ENCODE measurements at regions not wholly inside any gene's neighbourhood (a gene's known extent, or its start where the extent isn't known, plus 50 kb on each side); places are given as distances from the start of the nearest gene placed in this dataset.
"Not testable (repeated sequence)": the region's sequence is repeated elsewhere in the genome, so short reads cannot be mapped to it uniquely, and the experiment has no call there.

GRCh38 chr14:86243158-86243557, 713.2 kb downstream of the FLRT2 start:
- no peak for DNase-seq (ENCODE audit: low read depth)

- no peak for DNase-seq (ENCODE audit: low read depth)
Observed at GRCh38 chr14:86237733-86238132, 707.8 kb downstream of the FLRT2 start.

GRCh38 chr14:86221755-86222154, 691.8 kb downstream of the FLRT2 start:
- no peak for DNase-seq (ENCODE audit: low read depth)

- DNase-seq (ENCODE audit: low read depth) = no peak
Observed at GRCh38 chr14:86221000-86221399, 691.1 kb downstream of the FLRT2 start.

- no peak for DNase-seq (ENCODE audit: low read depth)
Observed at GRCh38 chr14:86217523-86217922, 687.6 kb downstream of the FLRT2 start.

GRCh38 chr14:86203843-86204242, 673.9 kb downstream of the FLRT2 start:
- DNase-seq (ENCODE audit: low read depth) = no peak

- DNase-seq (ENCODE audit: low read depth) = no peak
Observed at GRCh38 chr14:86196471-86196870, 666.5 kb downstream of the FLRT2 start.

- no peak for DNase-seq (ENCODE audit: low read depth)
Observed at GRCh38 chr14:86193756-86194155, 663.8 kb downstream of the FLRT2 start.

GRCh38 chr14:86179980-86180379, 650.0 kb downstream of the FLRT2 start:
- DNase-seq (ENCODE audit: low read depth) = no peak

GRCh38 chr14:86168371-86168770, 638.4 kb downstream of the FLRT2 start:
- no peak for DNase-seq (ENCODE audit: low read depth)

- no peak for DNase-seq (ENCODE audit: low read depth)
Observed at GRCh38 chr14:86166541-86166940, 636.6 kb downstream of the FLRT2 start.

GRCh38 chr14:86153480-86153879, 623.5 kb downstream of the FLRT2 start:
- no peak for DNase-seq (ENCODE audit: low read depth)

- DNase-seq (ENCODE audit: low read depth) = no peak
Observed at GRCh38 chr14:86143248-86143647, 613.3 kb downstream of the FLRT2 start.

GRCh38 chr14:86141966-86142365, 612.0 kb downstream of the FLRT2 start:
- no peak for DNase-seq (ENCODE audit: low read depth)

GRCh38 chr14:86129426-86129825, 599.5 kb downstream of the FLRT2 start:
- no peak for DNase-seq (ENCODE audit: low read depth)

- no peak for DNase-seq (ENCODE audit: low read depth)
Observed at GRCh38 chr14:86124328-86124727, 594.4 kb downstream of the FLRT2 start.

- no peak for DNase-seq (ENCODE audit: low read depth)
Observed at GRCh38 chr14:86115972-86116371, 586.0 kb downstream of the FLRT2 start.

GRCh38 chr14:86110871-86111270, 580.9 kb downstream of the FLRT2 start:
- DNase-seq (ENCODE audit: low read depth) = not testable (repeated sequence)

- DNase-seq (ENCODE audit: low read depth) = peak; percentile 13
Observed at GRCh38 chr14:86104691-86105265, 574.8 kb downstream of the FLRT2 start.

- DNase-seq (ENCODE audit: low read depth) = no peak
Observed at GRCh38 chr14:86094512-86094911, 564.6 kb downstream of the FLRT2 start.

- no peak for DNase-seq (ENCODE audit: low read depth)
Observed at GRCh38 chr14:86091811-86092210, 561.9 kb downstream of the FLRT2 start.

- no peak for DNase-seq (ENCODE audit: low read depth)
Observed at GRCh38 chr14:86088156-86088555, 558.2 kb downstream of the FLRT2 start.

GRCh38 chr14:86087377-86087776, 557.4 kb downstream of the FLRT2 start:
- no peak for DNase-seq (ENCODE audit: low read depth)

GRCh38 chr14:86086962-86087361, 557.0 kb downstream of the FLRT2 start:
- DNase-seq (ENCODE audit: low read depth) = no peak
